ENCODE measurements at regions not wholly inside any gene's neighbourhood (a gene's known extent, or its start where the extent isn't known, plus 50 kb on each side); places are given as distances from the start of the nearest gene placed in this dataset.

GRCh38 chr12:97246368-97246767, 216.2 kb upstream of the RMST start:
- Histone ChIP-seq H3K27me3 (ENCODE audit: control insufficient read depth in 1 of 2, insufficient read depth in 2 of 2, low read length in 2 of 2) (no peaks in the 10 kb centered on the region), H3K9ac (ENCODE audit: insufficient read depth, low read depth, low read length) (no peak overlapping the region), H3K4me3 (replicated peaks in 1 of 3; ENCODE audit: insufficient read depth in 1 of 3, low read depth in 2 of 3, low read length in 3 of 3) (no peak overlapping the region), H3K9me3 (ENCODE audit: low read length) (no peaks in the 10 kb centered on the region), H3K36me3 (replicated peaks in 1 of 2; ENCODE audit: control insufficient read depth in 1 of 2, insufficient read depth in 2 of 2, low read length in 2 of 2) (no peaks in the 10 kb centered on the region), H3K4me2 (ENCODE audit: low read depth, low read length) (no peak overlapping the region), H3K27ac (ENCODE audit: extremely low read length, insufficient read depth, low read length) (no peak overlapping the region), H3K4me1 (ENCODE audit: insufficient read depth, low read length) (no peaks in the 10 kb centered on the region), H2AFZ (ENCODE audit: low read length) (no peak overlapping the region), H3K79me2 (ENCODE audit: insufficient read depth, low read length) (no peaks in the 10 kb centered on the region), H4K20me1 (ENCODE audit: insufficient read depth, low read length) (no peaks in the 10 kb centered on the region)
- no peak for DNase-seq (ENCODE audit: low spot score)
- intact Hi-C loops (cut with micrococcal nuclease; ENCODE audit: unreplicated experiment) (no loop called here), in situ Hi-C loops (cut with HindIII; ENCODE audit: extremely low pct_ligation_motif_present, low pct_unique_long_range_greater_than_20kb) (no loop called here)
- ChIA-PET CTCF (ENCODE audit: low intra/inter-chr PET ratio, low total read pairs) (no interaction called here), POLR2A (no interaction called here)
- WGBS (ENCODE audit: low lambda C conversion rate): 83% methylated on average over 3 of the region's 4 CpGs
- no peak for TF ChIP-seq ZMAT3 (CRISPR knock-in tag; conservative IDR thresholded peaks at IDR 0.05)
- no peak for TF ChIP-seq TRAFD1 (CRISPR knock-in tag; IDR thresholded peaks at IDR 0.05; ENCODE audit: borderline replicate concordance)
- no peak for TF ChIP-seq BCLAF1 (IDR thresholded peaks at IDR 0.05)
- TF ChIP-seq SMAD1 (CRISPR knock-in tag; IDR thresholded peaks at IDR 0.05; ENCODE audit: borderline replicate concordance, low read depth): no peak
- no peak for TF ChIP-seq ZNF563 (CRISPR knock-in tag; IDR thresholded peaks at IDR 0.05)
- no peak for TF ChIP-seq RFX5 (IDR thresholded peaks at IDR 0.05; ENCODE audit: low read depth, low read length)
- TF ChIP-seq ZNF883 (CRISPR knock-in tag; IDR thresholded peaks at IDR 0.05; ENCODE audit: not compliant biosample characterization): no peak
- TF ChIP-seq RBFOX2 (IDR thresholded peaks at IDR 0.05; ENCODE audit: low read depth, low read length): no peak
- TF ChIP-seq ZSCAN22 (CRISPR knock-in tag; IDR thresholded peaks at IDR 0.05): no peak
- TF ChIP-seq ZNF468 (CRISPR knock-in tag; IDR thresholded peaks at IDR 0.05): no peak
- TF ChIP-seq RAD51 (IDR thresholded peaks at IDR 0.05; ENCODE audit: borderline replicate concordance): no peak
- no peak for TF ChIP-seq ZNF749 (CRISPR knock-in tag; IDR thresholded peaks at IDR 0.05; ENCODE audit: borderline replicate concordance)
- no peak for TF ChIP-seq U2AF1 (optimal IDR thresholded peaks at IDR 0.05; ENCODE audit: low read depth, low read length)
- no peak for TF ChIP-seq ZHX1 (CRISPR knock-in tag; IDR thresholded peaks at IDR 0.05; ENCODE audit: low read depth)
- TF ChIP-seq RORA (CRISPR knock-in tag; IDR thresholded peaks at IDR 0.05): no peak
- no peak for TF ChIP-seq ZKSCAN5 (CRISPR knock-in tag; IDR thresholded peaks at IDR 0.05)
- TF ChIP-seq STAT5B (CRISPR knock-in tag; IDR thresholded peaks at IDR 0.05): no peak
- FAIRE-seq: no peak
- no TSS peak for BruUV-seq (replicated peaks)
- ATAC-seq: no peak
